HL-60 (cell line): ENCODE measurements at regions not wholly inside any gene's neighbourhood (a gene's known extent, or its start where the extent isn't known, plus 50 kb on each side); places are given as distances from the start of the nearest gene placed in this dataset.
A peak's percentile ranks its signal among the peaks of the same experiment; 100 is the strongest.

Experiments used
- DNase-seq, 2 experiments: peaks; one replicate each; pipeline ENCODE4 v3.0.0-alpha.2; 2010 to 2020; ENCODE audit warnings: low read depth in 1 of 2, low spot score in 1 of 2
- H3K27ac ChIP-seq: fragments of 250-450 bp; sonication (Bioruptor Pico); replicated peaks from 2 replicates; pipeline ENCODE4 v1.5.1; 2020; ENCODE audit warnings: mild to moderate bottlenecking, moderate library complexity
- H3K27me3 ChIP-seq: fragments of 250-450 bp; sonication (Bioruptor Pico); 2 replicates; pipeline ENCODE4 v1.5.1; 2021; ENCODE audit warnings: mild to moderate bottlenecking, moderate library complexity; ENCODE audit not compliant: insufficient read depth, poor library complexity, severe bottlenecking
- H3K4me3 ChIP-seq: replicated peaks from 2 replicates; pipeline ENCODE4 v1.5.1; 2011; ENCODE audit warnings: mild to moderate bottlenecking, control low read depth, low read length; ENCODE audit not compliant: insufficient read depth
- CTCF ChIP-seq: IDR thresholded peaks from one replicate; pipeline ENCODE4 v1.5.1; 2011; ENCODE audit warnings: low read length, control low read depth, inconsistent platforms; ENCODE audit not compliant: insufficient read depth
- GABPA ChIP-seq: IDR thresholded peaks from 2 replicates; pipeline ENCODE4 v1.6.1; 2012; ENCODE audit warnings: low read depth
- POLR2AphosphoS5 ChIP-seq: IDR thresholded peaks from 2 replicates; pipeline ENCODE4 v1.6.1; 2012; ENCODE audit warnings: low read depth
- SPI1 ChIP-seq: IDR thresholded peaks from 2 replicates; pipeline ENCODE4 v1.6.1; 2012; ENCODE audit warnings: low read depth, mild to moderate bottlenecking, borderline replicate concordance
- TF ChIP-seq, protein P1 (sequence below): IDR thresholded peaks from 2 replicates; pipeline ENCODE4 v1.6.1; 2012; ENCODE audit warnings: low read depth; ENCODE audit not compliant: insufficient replicate concordance

GRCh38 chr13:33381906-33382305 lies 96.4 kb upstream of the STARD13 start:
- Histone ChIP-seq H3K27me3 (no peaks in the 10 kb centered on the region), H3K27ac (no peak overlapping the region), H3K4me3 (no peak overlapping the region)
- no peak for TF ChIP-seq POLR2AphosphoS5
- TF ChIP-seq SPI1 = no peak
- TF ChIP-seq, protein P1, sequence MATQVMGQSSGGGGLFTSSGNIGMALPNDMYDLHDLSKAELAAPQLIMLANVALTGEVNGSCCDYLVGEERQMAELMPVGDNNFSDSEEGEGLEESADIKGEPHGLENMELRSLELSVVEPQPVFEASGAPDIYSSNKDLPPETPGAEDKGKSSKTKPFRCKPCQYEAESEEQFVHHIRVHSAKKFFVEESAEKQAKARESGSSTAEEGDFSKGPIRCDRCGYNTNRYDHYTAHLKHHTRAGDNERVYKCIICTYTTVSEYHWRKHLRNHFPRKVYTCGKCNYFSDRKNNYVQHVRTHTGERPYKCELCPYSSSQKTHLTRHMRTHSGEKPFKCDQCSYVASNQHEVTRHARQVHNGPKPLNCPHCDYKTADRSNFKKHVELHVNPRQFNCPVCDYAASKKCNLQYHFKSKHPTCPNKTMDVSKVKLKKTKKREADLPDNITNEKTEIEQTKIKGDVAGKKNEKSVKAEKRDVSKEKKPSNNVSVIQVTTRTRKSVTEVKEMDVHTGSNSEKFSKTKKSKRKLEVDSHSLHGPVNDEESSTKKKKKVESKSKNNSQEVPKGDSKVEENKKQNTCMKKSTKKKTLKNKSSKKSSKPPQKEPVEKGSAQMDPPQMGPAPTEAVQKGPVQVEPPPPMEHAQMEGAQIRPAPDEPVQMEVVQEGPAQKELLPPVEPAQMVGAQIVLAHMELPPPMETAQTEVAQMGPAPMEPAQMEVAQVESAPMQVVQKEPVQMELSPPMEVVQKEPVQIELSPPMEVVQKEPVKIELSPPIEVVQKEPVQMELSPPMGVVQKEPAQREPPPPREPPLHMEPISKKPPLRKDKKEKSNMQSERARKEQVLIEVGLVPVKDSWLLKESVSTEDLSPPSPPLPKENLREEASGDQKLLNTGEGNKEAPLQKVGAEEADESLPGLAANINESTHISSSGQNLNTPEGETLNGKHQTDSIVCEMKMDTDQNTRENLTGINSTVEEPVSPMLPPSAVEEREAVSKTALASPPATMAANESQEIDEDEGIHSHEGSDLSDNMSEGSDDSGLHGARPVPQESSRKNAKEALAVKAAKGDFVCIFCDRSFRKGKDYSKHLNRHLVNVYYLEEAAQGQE = no peak
- no peak for TF ChIP-seq CTCF
- TF ChIP-seq GABPA = no peak
- no peak for DNase-seq

- H3K27ac ChIP-seq = no peak overlapping the region
- DNase-seq = no peak
- no peaks in the 10 kb centered on the region for H3K27me3 ChIP-seq
- no peak for TF ChIP-seq GABPA
- TF ChIP-seq, protein P1 = no peak
- TF ChIP-seq POLR2AphosphoS5 = no peak
- no peak for TF ChIP-seq CTCF
- TF ChIP-seq SPI1 = no peak
- H3K4me3 ChIP-seq = no peak overlapping the region
Observed at GRCh38 chr13:33383724-33384577, 98.4 kb upstream of the STARD13 start.

- TF ChIP-seq POLR2AphosphoS5 (no peak), GABPA (no peak), SPI1 (no peak)
- TF ChIP-seq, protein P1 = no peak
- Histone ChIP-seq H3K27ac (no peak overlapping the region), H3K4me3 (no peak overlapping the region), H3K27me3 (no peaks in the 10 kb centered on the region)
- peak in 1 of 2 experiments; percentile 42 for DNase-seq
Observed at GRCh38 chr13:33388286-33388998, 102.9 kb upstream of the STARD13 start.
